Small intestine (tissue), 7 donors: ENCODE measurements at regions not wholly inside any gene's neighbourhood (a gene's known extent, or its start where the extent isn't known, plus 50 kb on each side); places are given as distances from the start of the nearest gene placed in this dataset.
"Not testable (repeated sequence)": the region's sequence is repeated elsewhere in the genome, so short reads cannot be mapped to it uniquely, and the experiment has no call there.

Source experiments
- DNase-seq, 2 donors: peaks; one replicate each; pipeline versions ENCODE4 v3.0.0 to v3.0.0-alpha.2; 2013
- FAIRE-seq: peaks from 2 replicates; lab custom pipeline; 2012; peaks lifted over from hg19 to GRCh38; lab: Jason Lieb, UNC
- H3K27ac ChIP-seq, 3 donors: one replicate each; pipeline ENCODE4 v1.5.1; 2013; ENCODE audit warnings: low read length in 2 of 3, mild to moderate bottlenecking in 2 of 3, control low read depth in 1 of 3, inconsistent platforms in 1 of 3, low read depth in 1 of 3, moderate library complexity in 1 of 3
- H3K27me3 ChIP-seq, 3 donors: one replicate each; pipeline ENCODE4 v1.6.1; 2013; ENCODE audit warnings: low read length in 3 of 3, inconsistent platforms in 1 of 3; ENCODE audit not compliant: control insufficient read depth in 3 of 3, insufficient read depth in 3 of 3
- H3K36me3 ChIP-seq, 3 donors: one replicate each; pipeline ENCODE4 v1.6.1; 2013; ENCODE audit warnings: low read length in 3 of 3, inconsistent platforms in 1 of 3, low read depth in 1 of 3, mild to moderate bottlenecking in 1 of 3, moderate library complexity in 1 of 3; ENCODE audit not compliant: control insufficient read depth in 3 of 3, insufficient read depth in 2 of 3
- H3K4me1 ChIP-seq, 3 donors: one replicate each; pipeline ENCODE4 v1.6.1; 2013; ENCODE audit warnings: low read length in 2 of 3, inconsistent platforms in 1 of 3, low read depth in 1 of 3, mild to moderate bottlenecking in 1 of 3, moderate library complexity in 1 of 3; ENCODE audit not compliant: control insufficient read depth in 3 of 3, insufficient read depth in 2 of 3
- H3K4me3 ChIP-seq, 3 donors: one replicate each; pipeline ENCODE4 v1.5.1; 2013; ENCODE audit warnings: low read length in 3 of 3, control low read depth in 1 of 3, inconsistent platforms in 1 of 3, low read depth in 1 of 3, mild to moderate bottlenecking in 1 of 3, moderate library complexity in 1 of 3
- H3K9me3 ChIP-seq, 2 donors: one replicate each; pipeline ENCODE4 v1.6.1; 2013; ENCODE audit warnings: low read depth in 1 of 2, low read length in 1 of 2; ENCODE audit not compliant: control insufficient read depth in 2 of 2, insufficient read depth in 1 of 2
- WGBS, 3 donors: extraction: QIAGEN DNeasy Blood & Tissue Kit; methylation state at CpG; one replicate each; pipeline ENCODE4 v1.1.7; 2013; 5-methylcytosine and 5-hydroxymethylcytosine counted together
- donor health status: healthy with polysubstance abuse.
- donor health status: control.
- donor health status: control.
- donor health status: Bipolar disorder and iron deficiency.
- donor health status: healthy.

DNA sequence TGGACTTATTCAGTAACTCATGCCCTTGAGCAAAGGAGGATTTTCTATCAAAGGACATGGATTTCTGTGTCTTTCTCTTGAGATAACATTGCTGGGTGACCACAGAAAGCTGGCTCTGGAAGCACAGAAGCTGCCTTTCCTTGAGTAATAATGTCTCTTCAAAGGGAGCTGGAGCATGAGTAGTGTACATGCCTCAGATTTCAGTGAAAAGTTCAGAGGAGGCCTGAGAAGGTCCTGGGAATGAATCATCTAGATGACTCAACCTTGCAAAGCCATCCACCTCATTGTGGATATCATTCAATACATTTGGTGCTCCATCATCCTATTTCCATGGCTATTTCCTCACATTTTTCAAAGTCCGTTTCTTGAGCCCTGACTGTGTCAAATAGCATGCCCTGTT, 77.6 kb upstream of the OR4M2 start:
- 67% methylated on average over 1 of the region's 1 CpG; no CpG with 5 or more reads in 2 of the 3 donors for WGBS, 3 donors
- FAIRE-seq, H3K4me1 ChIP-seq, H3K9me3 ChIP-seq, H3K27ac ChIP-seq, DNase-seq, H3K27me3 ChIP-seq, H3K36me3 ChIP-seq, H3K4me3 ChIP-seq: not testable (repeated sequence)

DNA sequence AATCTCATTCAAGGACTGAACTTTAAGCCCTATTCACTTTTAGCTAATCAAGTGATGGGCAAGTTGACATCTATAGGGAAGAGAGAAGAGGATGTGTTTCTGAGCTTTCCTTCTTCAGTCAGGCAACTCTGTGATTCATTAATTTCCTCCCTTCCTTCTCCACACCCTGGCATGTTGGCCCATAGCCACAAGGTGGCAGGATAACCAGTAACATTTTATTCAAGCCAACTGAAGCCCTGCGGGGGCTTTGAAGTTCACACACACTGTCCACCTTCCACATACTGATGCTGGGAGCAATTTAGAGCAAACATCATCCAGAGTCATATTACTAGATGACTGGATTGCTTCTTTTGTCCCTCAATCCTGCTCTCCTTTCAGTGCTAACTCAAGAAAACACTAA, 91.2 kb upstream of the OR4M2 start:
- H3K9me3 ChIP-seq, H3K36me3 ChIP-seq, H3K27ac ChIP-seq, H3K4me3 ChIP-seq, FAIRE-seq, H3K4me1 ChIP-seq, H3K27me3 ChIP-seq, DNase-seq: not testable (repeated sequence)
- WGBS, 3 donors = no CpG with 5 or more reads among the region's 1 CpG

DNA sequence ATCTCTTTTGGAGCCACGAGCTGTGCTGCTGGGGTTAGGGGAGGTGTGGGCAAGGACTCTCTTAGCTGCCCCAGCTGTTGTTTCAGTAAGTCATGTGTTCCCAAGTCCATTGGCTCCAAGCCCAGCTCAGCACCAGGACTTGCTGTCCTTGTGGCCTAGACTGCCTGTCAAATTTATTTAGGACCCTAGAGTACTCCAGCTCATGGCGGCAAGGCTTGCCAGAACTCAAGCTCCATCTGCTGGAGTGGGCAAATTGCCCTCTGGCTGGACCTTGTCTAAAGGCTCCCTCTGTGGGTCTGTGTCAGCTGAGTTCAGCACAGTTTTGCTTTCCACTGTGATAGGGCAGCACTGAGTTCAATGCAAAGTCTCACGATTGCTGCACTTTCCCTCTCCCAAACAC, 96.5 kb upstream of the OR4M2 start:
- not testable (repeated sequence) for H3K27me3 ChIP-seq, DNase-seq, H3K4me1 ChIP-seq, H3K9me3 ChIP-seq, H3K27ac ChIP-seq, FAIRE-seq, H3K4me3 ChIP-seq, H3K36me3 ChIP-seq
- WGBS, 3 donors = no CpG with 5 or more reads among the region's 3 CpGs

DNA sequence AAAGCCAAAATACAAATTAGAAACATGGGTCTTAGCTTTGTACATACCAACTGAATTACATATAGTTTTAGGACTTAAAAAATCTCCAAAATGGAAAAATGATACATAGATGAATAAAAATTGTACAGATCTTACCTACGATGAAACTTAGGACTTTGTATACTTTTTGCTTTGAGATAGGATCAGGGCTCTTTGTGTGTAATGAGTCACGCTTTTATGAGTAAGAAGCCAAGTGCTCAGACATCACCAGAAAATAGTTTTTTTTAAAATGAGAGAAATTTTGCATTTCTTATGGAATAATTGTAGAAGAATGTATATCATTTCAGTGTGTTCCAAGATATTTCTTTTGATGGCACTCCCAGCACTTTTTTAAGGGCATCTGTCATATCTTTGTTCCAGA, 100.4 kb upstream of the OR4M2 start:
- not testable (repeated sequence) for H3K36me3 ChIP-seq, H3K4me1 ChIP-seq, H3K9me3 ChIP-seq, H3K27ac ChIP-seq, H3K4me3 ChIP-seq, DNase-seq, H3K27me3 ChIP-seq
- WGBS, 3 donors = no CpG with 5 or more reads among the region's 2 CpGs
- FAIRE-seq = peak; percentile 82

DNA sequence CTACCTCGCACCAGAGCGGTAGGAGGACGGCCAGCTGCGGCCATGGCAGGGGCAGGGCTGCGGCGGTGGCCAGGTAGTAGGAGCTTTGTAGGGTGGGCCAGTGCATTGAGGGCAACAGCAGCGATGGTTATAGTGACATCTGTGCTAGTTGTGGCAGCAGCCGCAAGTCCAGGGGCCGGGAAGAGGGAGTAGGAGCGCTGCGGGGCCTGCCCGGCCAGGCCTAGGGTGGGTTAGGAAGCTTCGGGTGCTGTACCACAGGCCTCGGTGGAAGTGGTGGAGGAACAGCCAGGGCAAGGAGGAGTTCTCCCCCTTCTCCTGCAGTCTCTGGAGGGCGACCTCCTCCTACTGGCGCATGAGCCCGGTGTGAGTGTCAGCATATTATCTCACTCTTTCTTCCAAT, 76.2 kb upstream of the POTEB start:
- 90 to 91% (median 90%) methylated on average over 6 to 10 of the region's 17 CpGs for WGBS, 3 donors
- DNase-seq, FAIRE-seq: not testable (repeated sequence)

DNA sequence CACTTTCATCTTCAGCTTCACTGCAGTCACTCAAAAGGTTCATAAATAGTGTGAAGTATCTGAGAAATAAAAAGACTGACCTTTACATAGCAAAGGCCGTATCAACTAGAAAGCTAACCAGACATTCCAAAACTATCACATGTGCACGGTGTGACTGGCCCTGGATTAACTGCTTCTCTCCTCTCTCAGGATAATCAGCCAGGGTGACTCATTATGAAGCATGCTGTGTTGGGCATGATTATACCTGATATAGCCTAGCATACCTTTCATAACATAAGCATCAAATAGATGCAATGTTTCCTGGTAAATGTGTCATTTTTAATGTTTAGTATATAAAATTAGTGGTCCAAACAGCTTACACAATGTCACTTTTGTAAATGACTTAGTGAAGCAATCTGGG, 62.8 kb upstream of the POTEB start:
- H3K36me3 ChIP-seq, DNase-seq, H3K27ac ChIP-seq, H3K4me3 ChIP-seq, H3K9me3 ChIP-seq, H3K4me1 ChIP-seq, H3K27me3 ChIP-seq, FAIRE-seq: not testable (repeated sequence)
- WGBS, 3 donors = no CpG with 5 or more reads among the region's 2 CpGs

More for the DNA sequence above, 76.2 kb upstream of the POTEB start:
- H3K4me3 ChIP-seq, H3K27me3 ChIP-seq, H3K36me3 ChIP-seq, H3K4me1 ChIP-seq, H3K27ac ChIP-seq, H3K9me3 ChIP-seq: not testable (repeated sequence)
